ENCODE measurements at regions not wholly inside any gene's neighbourhood (a gene's known extent, or its start where the extent isn't known, plus 50 kb on each side); places are given as distances from the start of the nearest gene placed in this dataset.

GRCh38 chr3:159859424-159859823, 129.2 kb upstream of the IL12A start:
- DNase-seq, result no peak
- peak overlapping the region; percentile 99 for H3K27ac Mint-ChIP-seq (ENCODE audit: unreplicated experiment)
- no peaks in the 10 kb centered on the region for H3K36me3 Mint-ChIP-seq (ENCODE audit: unreplicated experiment)
- H3K27me3 Mint-ChIP-seq (ENCODE audit: unreplicated experiment), result peaks cover 26% of the 10 kb centered on the region
- peaks cover 36% of the 10 kb centered on the region for H3K9me3 Mint-ChIP-seq (ENCODE audit: unreplicated experiment)
- H3K4me3 Mint-ChIP-seq (ENCODE audit: unreplicated experiment), result peak overlapping the region; percentile 84
- H3K4me1 Mint-ChIP-seq (ENCODE audit: low read depth, unreplicated experiment), result peaks cover 81% of the 10 kb centered on the region
- no peak for TF ChIP-seq CTCF (IDR thresholded peaks at IDR 0.05; ENCODE audit: partially characterized antibody, unreplicated experiment)

GRCh38 chr3:159859836-159860235, 128.8 kb upstream of the IL12A start:
- H3K27me3 Mint-ChIP-seq (ENCODE audit: unreplicated experiment), result peaks cover 26% of the 10 kb centered on the region
- peak overlapping the region; percentile 99 for H3K27ac Mint-ChIP-seq (ENCODE audit: unreplicated experiment)

GRCh38 chr3:159860269-159861116, 128.1 kb upstream of the IL12A start:
- H3K36me3 Mint-ChIP-seq (ENCODE audit: unreplicated experiment), result no peaks in the 10 kb centered on the region
- peak; percentile 61 for DNase-seq
- peaks cover 32% of the 10 kb centered on the region for H3K9me3 Mint-ChIP-seq (ENCODE audit: unreplicated experiment)
- H3K27me3 Mint-ChIP-seq (ENCODE audit: unreplicated experiment), result peaks cover 26% of the 10 kb centered on the region
- no peak for TF ChIP-seq CTCF (IDR thresholded peaks at IDR 0.05; ENCODE audit: partially characterized antibody, unreplicated experiment)
- H3K27ac Mint-ChIP-seq (ENCODE audit: unreplicated experiment), result peak overlapping the region; percentile 99
- peak overlapping the region; percentile 84 for H3K4me3 Mint-ChIP-seq (ENCODE audit: unreplicated experiment)
- peaks cover 82% of the 10 kb centered on the region for H3K4me1 Mint-ChIP-seq (ENCODE audit: low read depth, unreplicated experiment)

More at GRCh38 chr3:159859836-159860235, 128.8 kb upstream of the IL12A start:
- peaks cover 34% of the 10 kb centered on the region for H3K9me3 Mint-ChIP-seq (ENCODE audit: unreplicated experiment)
- DNase-seq, result no peak
- no peaks in the 10 kb centered on the region for H3K36me3 Mint-ChIP-seq (ENCODE audit: unreplicated experiment)
- no peak for TF ChIP-seq CTCF (IDR thresholded peaks at IDR 0.05; ENCODE audit: partially characterized antibody, unreplicated experiment)
- H3K4me3 Mint-ChIP-seq (ENCODE audit: unreplicated experiment), result peak overlapping the region; percentile 84
- H3K4me1 Mint-ChIP-seq (ENCODE audit: low read depth, unreplicated experiment), result peaks cover 80% of the 10 kb centered on the region

GRCh38 chr3:159861369-159861987, 127.2 kb upstream of the IL12A start:
- H3K4me1 Mint-ChIP-seq (ENCODE audit: low read depth, unreplicated experiment), result peaks cover 81% of the 10 kb centered on the region

More at GRCh38 chr3:159861369-159861987, 127.2 kb upstream of the IL12A start:
- Mint-ChIP-seq H3K4me3 (ENCODE audit: unreplicated experiment) (peak overlapping the region; percentile 84), H3K27ac (ENCODE audit: unreplicated experiment) (peak overlapping the region; percentile 99), H3K27me3 (ENCODE audit: unreplicated experiment) (peaks cover 22% of the 10 kb centered on the region), H3K9me3 (ENCODE audit: unreplicated experiment) (peaks cover 30% of the 10 kb centered on the region), H3K36me3 (ENCODE audit: unreplicated experiment) (no peaks in the 10 kb centered on the region)
- TF ChIP-seq CTCF (IDR thresholded peaks at IDR 0.05; ENCODE audit: partially characterized antibody, unreplicated experiment), result no peak
- DNase-seq, result no peak
